CD14-positive monocyte (primary cell): ENCODE measurements at regions not wholly inside any gene's neighbourhood (a gene's known extent, or its start where the extent isn't known, plus 50 kb on each side); places are given as distances from the start of the nearest gene placed in this dataset.

Experiments
- DNase-seq, 3 donors: peaks; one replicate each; pipeline ENCODE4 v3.0.0-alpha.2; 2011 to 2022
- H2AFZ ChIP-seq: 2 replicates; pipeline ENCODE4 v1.6.0; 2012; ENCODE audit warnings: mild to moderate bottlenecking, low read depth, low read length, inconsistent platforms; ENCODE audit not compliant: insufficient read depth, poor library complexity, severe bottlenecking
- H3K27ac ChIP-seq, 2 donors: 1 replicate in 1 of 2; 2 replicates in 1 of 2; pipeline ENCODE4 v1.5.1; 2012 to 2013; ENCODE audit warnings: low read length in 2 of 2, control low read depth in 1 of 2, inconsistent platforms in 1 of 2, low read depth in 1 of 2, mild to moderate bottlenecking in 1 of 2
- H3K27me3 ChIP-seq, 2 donors: one replicate each; pipeline versions ENCODE4 v1.6.0 to v1.6.1; 2011 to 2013; ENCODE audit warnings: low read length in 2 of 2; ENCODE audit not compliant: control insufficient read depth in 2 of 2, insufficient read depth in 2 of 2
- H3K36me3 ChIP-seq, 2 donors: replicated peaks in 1 of 2; 1 replicate in 1 of 2; 2 replicates in 1 of 2; pipeline versions ENCODE4 v1.5.1 to v1.6.1; 2012 to 2013; ENCODE audit warnings: low read length in 2 of 2, control low read depth in 1 of 2, inconsistent platforms in 1 of 2, mild to moderate bottlenecking in 1 of 2; ENCODE audit not compliant: insufficient read depth in 2 of 2, control insufficient read depth in 1 of 2
- H3K4me1 ChIP-seq, 2 donors: 1 replicate in 1 of 2; 2 replicates in 1 of 2; pipeline versions ENCODE4 v1.5.1 to v1.6.1; 2012 to 2013; ENCODE audit warnings: low read length in 2 of 2, control low read depth in 1 of 2, inconsistent platforms in 1 of 2, mild to moderate bottlenecking in 1 of 2, moderate library complexity in 1 of 2; ENCODE audit not compliant: insufficient read depth in 2 of 2, control insufficient read depth in 1 of 2
- H3K4me2 ChIP-seq: replicated peaks from 2 replicates; pipeline ENCODE3; 2012; ENCODE audit warnings: low read length, moderate library complexity, mild to moderate bottlenecking; ENCODE audit not compliant: poor library complexity, severe bottlenecking; ENCODE audit errors: extremely low read depth
- H3K4me3 ChIP-seq, 3 experiments: fragments of 200-600 bp in 1 of 3; sonication (generic) in 1 of 3; replicated peaks in 1 of 3; 1 replicate in 2 of 3; 2 replicates in 1 of 3; pipeline ENCODE4 v1.5.1; 2011 to 2013; ENCODE audit warnings: low read length in 3 of 3, mild to moderate bottlenecking in 3 of 3, control low read depth in 2 of 3, low read depth in 2 of 3, inconsistent platforms in 1 of 3, moderate library complexity in 1 of 3
- H3K79me2 ChIP-seq: 2 replicates; pipeline ENCODE4 v1.6.0; 2012; ENCODE audit warnings: mild to moderate bottlenecking, control low read depth, inconsistent platforms, low read length, moderate library complexity; ENCODE audit not compliant: insufficient read depth
- H3K9ac ChIP-seq: 2 replicates; pipeline ENCODE4 v1.6.0; 2017; ENCODE audit warnings: low read length, mild to moderate bottlenecking; ENCODE audit not compliant: insufficient read depth, poor library complexity, severe bottlenecking
- H3K9me3 ChIP-seq, 2 donors: replicated peaks in 1 of 2; 1 replicate in 1 of 2; 2 replicates in 1 of 2; pipeline versions ENCODE4 v1.5.1 to v1.6.1; 2012 to 2013; ENCODE audit warnings: low read length in 2 of 2, control low read depth in 1 of 2; ENCODE audit not compliant: control insufficient read depth in 1 of 2, insufficient read depth in 1 of 2
- H4K20me1 ChIP-seq: 2 replicates; pipeline ENCODE4 v1.6.0; 2012; ENCODE audit warnings: mild to moderate bottlenecking, low read length, control low read depth, moderate library complexity; ENCODE audit not compliant: insufficient read depth
- H3K27ac Mint-ChIP-seq, 7 donors: one replicate each; pipeline ENCODE4 v1.8.0; 2020; ENCODE audit warnings: mild to moderate bottlenecking in 7 of 7, mixed read lengths in 7 of 7, moderate library complexity in 6 of 7, inconsistent platforms in 2 of 7
- H3K27me3 Mint-ChIP-seq, 3 donors: one replicate each; pipeline ENCODE4 v1.8.0; 2021 to 2022; ENCODE audit warnings: low read depth in 3 of 3, mild to moderate bottlenecking in 3 of 3, mixed read lengths in 3 of 3, moderate library complexity in 3 of 3, inconsistent platforms in 1 of 3
- H3K36me3 Mint-ChIP-seq, 2 donors: one replicate each; pipeline ENCODE4 v1.8.0; 2020; ENCODE audit warnings: mixed read lengths in 2 of 2, inconsistent platforms in 1 of 2, mild to moderate bottlenecking in 1 of 2
- H3K4me1 Mint-ChIP-seq: one replicate; pipeline ENCODE4 v1.8.0; 2020; ENCODE audit warnings: mild to moderate bottlenecking, mixed read lengths
- H3K4me3 Mint-ChIP-seq, 2 donors: one replicate each; pipeline ENCODE4 v1.8.0; 2020; ENCODE audit warnings: mild to moderate bottlenecking in 2 of 2, mixed read lengths in 2 of 2, moderate library complexity in 1 of 2
- H3K9me3 Mint-ChIP-seq, 7 donors: one replicate each; pipeline ENCODE4 v1.8.0; 2020 to 2022; ENCODE audit warnings: mixed read lengths in 7 of 7, mild to moderate bottlenecking in 6 of 7, moderate library complexity in 6 of 7, inconsistent platforms in 2 of 7
- WGBS: methylation state at CpG from one replicate; pipeline ENCODE4 v1.1.5; 2013; ENCODE audit warnings: missing lambda C conversion rate; ENCODE audit not compliant: insufficient coverage; 5-methylcytosine and 5-hydroxymethylcytosine counted together
- intact Hi-C, 2 donors: fragments of 100-400 bp; cut with micrococcal nuclease; formaldehyde crosslinking; loops; one replicate each; pipeline versions ENCODE4 v1.15.0 to v1.15.1; 2023
- TF ChIP-seq, protein P1 (sequence below): fragments of 200-600 bp; IDR thresholded peaks from one replicate; pipeline ENCODE4 v1.8.0; 2022; ENCODE audit warnings: antibody characterized with exemption, mild to moderate bottlenecking

DNA sequence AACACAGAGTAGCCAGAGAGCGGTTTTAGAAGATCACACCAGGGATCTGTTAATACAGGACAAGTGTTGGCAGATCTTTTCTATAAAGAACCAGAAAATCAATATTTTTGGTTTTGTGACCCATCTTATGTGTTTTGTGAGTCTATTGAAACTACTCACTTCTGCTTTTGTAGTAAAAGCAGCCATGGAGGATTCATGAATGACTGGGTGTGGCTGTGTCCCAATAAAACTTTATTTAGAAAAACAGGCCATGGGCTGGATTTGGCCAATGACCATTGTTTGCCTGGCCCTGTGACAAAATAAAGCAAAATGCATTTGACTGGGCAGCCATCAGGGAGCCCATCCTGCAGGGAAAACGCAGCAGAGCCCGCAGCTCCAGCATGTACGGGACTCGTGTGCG, 99.9 kb upstream of the ADRA2C start:
- H3K36me3 ChIP-seq: no peaks in the 10 kb centered on the region
- no peaks in the 10 kb centered on the region for H3K4me1 ChIP-seq
- H2AFZ ChIP-seq: no peak overlapping the region
- no peak overlapping the region for H3K4me2 ChIP-seq
- no peak overlapping the region for H3K4me3 ChIP-seq
- Mint-ChIP-seq H3K36me3 (no peaks in the 10 kb centered on the region), H3K27ac (no peak overlapping the region), H3K4me1 (no peaks in the 10 kb centered on the region), H3K27me3 (peaks cover 0 to 2% (median 1%) of the 10 kb centered on the region in 3 donors), H3K4me3 (no peak overlapping the region), H3K9me3 (peaks cover 12 to 18% (median 15%) of the 10 kb centered on the region in 7 donors)
- no peak for DNase-seq
- no peaks in the 10 kb centered on the region for H3K27me3 ChIP-seq
- no peak overlapping the region for H3K27ac ChIP-seq
- H3K9me3 ChIP-seq: peaks cover 10 to 17% of the 10 kb centered on the region in 2 donors
- H3K79me2 ChIP-seq: no peaks in the 10 kb centered on the region
- intact Hi-C loops: no loop called here
- WGBS: 98% methylated on average over 5 of the region's 6 CpGs
- TF ChIP-seq, protein P1, sequence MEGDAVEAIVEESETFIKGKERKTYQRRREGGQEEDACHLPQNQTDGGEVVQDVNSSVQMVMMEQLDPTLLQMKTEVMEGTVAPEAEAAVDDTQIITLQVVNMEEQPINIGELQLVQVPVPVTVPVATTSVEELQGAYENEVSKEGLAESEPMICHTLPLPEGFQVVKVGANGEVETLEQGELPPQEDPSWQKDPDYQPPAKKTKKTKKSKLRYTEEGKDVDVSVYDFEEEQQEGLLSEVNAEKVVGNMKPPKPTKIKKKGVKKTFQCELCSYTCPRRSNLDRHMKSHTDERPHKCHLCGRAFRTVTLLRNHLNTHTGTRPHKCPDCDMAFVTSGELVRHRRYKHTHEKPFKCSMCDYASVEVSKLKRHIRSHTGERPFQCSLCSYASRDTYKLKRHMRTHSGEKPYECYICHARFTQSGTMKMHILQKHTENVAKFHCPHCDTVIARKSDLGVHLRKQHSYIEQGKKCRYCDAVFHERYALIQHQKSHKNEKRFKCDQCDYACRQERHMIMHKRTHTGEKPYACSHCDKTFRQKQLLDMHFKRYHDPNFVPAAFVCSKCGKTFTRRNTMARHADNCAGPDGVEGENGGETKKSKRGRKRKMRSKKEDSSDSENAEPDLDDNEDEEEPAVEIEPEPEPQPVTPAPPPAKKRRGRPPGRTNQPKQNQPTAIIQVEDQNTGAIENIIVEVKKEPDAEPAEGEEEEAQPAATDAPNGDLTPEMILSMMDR: no peak
- no peaks in the 10 kb centered on the region for H4K20me1 ChIP-seq
- H3K9ac ChIP-seq: no peak overlapping the region

DNA sequence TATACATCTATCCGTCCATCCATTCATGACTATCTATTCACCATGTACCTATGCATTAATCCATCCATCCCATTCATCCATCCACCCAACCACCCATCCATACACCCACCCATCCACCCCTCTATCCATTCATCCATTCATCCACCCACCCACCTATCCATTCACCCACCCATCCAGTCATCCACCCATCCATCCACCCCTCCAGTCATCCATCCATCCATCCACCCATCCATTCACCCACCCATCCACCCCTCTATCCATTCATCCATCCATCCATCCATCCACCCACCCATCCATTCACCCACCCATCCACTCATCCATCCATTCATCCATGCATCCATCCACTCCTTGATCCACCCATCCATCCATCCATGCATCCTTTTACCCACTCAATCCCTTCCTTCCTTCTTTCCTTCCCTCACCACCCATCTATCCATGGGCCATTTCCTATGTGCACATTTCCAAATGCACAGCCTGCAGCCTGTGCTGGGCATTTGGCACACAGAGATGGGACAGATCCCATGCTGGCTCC, 100.8 kb upstream of the ADRA2C start:
- no peak overlapping the region for H3K9ac ChIP-seq
- no peaks in the 10 kb centered on the region for H3K4me1 Mint-ChIP-seq
- intact Hi-C loops: no loop called here
- H3K36me3 ChIP-seq: no peaks in the 10 kb centered on the region
- no peak overlapping the region for H3K4me3 Mint-ChIP-seq
- TF ChIP-seq, protein P1: no peak
- H4K20me1 ChIP-seq: no peaks in the 10 kb centered on the region
- peaks cover 10 to 17% of the 10 kb centered on the region in 2 donors for H3K9me3 ChIP-seq
- H3K79me2 ChIP-seq: no peaks in the 10 kb centered on the region
- WGBS: 79% methylated on average over 1 of the region's 1 CpG
- no peaks in the 10 kb centered on the region for H3K36me3 Mint-ChIP-seq
- H3K4me2 ChIP-seq: no peak overlapping the region
- no peak overlapping the region for H2AFZ ChIP-seq
- no peak overlapping the region for H3K27ac Mint-ChIP-seq
- no peak overlapping the region for H3K27ac ChIP-seq
- peaks cover 0 to 8% (median 1%) of the 10 kb centered on the region in 3 donors for H3K27me3 Mint-ChIP-seq
- peaks cover 12 to 18% (median 15%) of the 10 kb centered on the region in 7 donors for H3K9me3 Mint-ChIP-seq
- no peak overlapping the region for H3K4me3 ChIP-seq
- no peaks in the 10 kb centered on the region for H3K4me1 ChIP-seq
- no peak for DNase-seq
- H3K27me3 ChIP-seq: no peaks in the 10 kb centered on the region
